CD4-positive, alpha-beta T cell (primary cell): ENCODE measurements at regions not wholly inside any gene's neighbourhood (a gene's known extent, or its start where the extent isn't known, plus 50 kb on each side); places are given as distances from the start of the nearest gene placed in this dataset.

Experiments used
- ATAC-seq: fragments of 200-7000 bp; cut with Tn5 transposase; one replicate; pipeline ENCODE4 v1.10.0; 2022; ENCODE audit warnings: mild to moderate bottlenecking; ENCODE audit not compliant: poor library complexity
- CTCF ChIA-PET: fragments of 350-600 bp; sonication (Branson Sonifier 250); formaldehyde crosslinking; loops from one replicate; lab custom pipeline; 2021; ENCODE audit warnings: antibody characterized with exemption, inconsistent platforms; lab: Charles Lee
- POLR2A ChIA-PET: fragments of 350-600 bp; sonication (Branson Sonifier 250); formaldehyde crosslinking; loops from one replicate; lab custom pipeline; 2021; ENCODE audit warnings: antibody characterized with exemption, inconsistent platforms; lab: Charles Lee
- DNase-seq, 14 experiments: peaks; one replicate each; pipeline ENCODE4 v3.0.0-alpha.2; 2013 to 2020; ENCODE audit warnings: mixed read lengths in 2 of 14
- H3K27ac ChIP-seq, 2 donors: one replicate each; pipeline versions ENCODE4 v1.5.1 to v1.7.0; 2013; ENCODE audit warnings: low read length in 2 of 2, low read depth in 1 of 2, mild to moderate bottlenecking in 1 of 2
- H3K27me3 ChIP-seq, 2 experiments: 1 replicate in 1 of 2; 2 replicates in 1 of 2; pipeline versions ENCODE4 v1.6.1 to v1.7.0; 2013; ENCODE audit warnings: low read length in 2 of 2, control low read depth in 1 of 2, mild to moderate bottlenecking in 1 of 2, moderate library complexity in 1 of 2; ENCODE audit not compliant: insufficient read depth in 2 of 2, control insufficient read depth in 1 of 2
- H3K36me3 ChIP-seq: one replicate; pipeline ENCODE4 v1.6.1; 2013; ENCODE audit warnings: low read length, control low read depth; ENCODE audit not compliant: insufficient read depth
- H3K4me1 ChIP-seq: one replicate; pipeline ENCODE4 v1.6.1; 2013; ENCODE audit warnings: low read length, control low read depth; ENCODE audit not compliant: insufficient read depth
- H3K4me3 ChIP-seq: one replicate; pipeline ENCODE4 v1.5.1; 2013; ENCODE audit warnings: mild to moderate bottlenecking, low read length, moderate library complexity
- H3K9me3 ChIP-seq, 2 experiments: 1 replicate in 1 of 2; 2 replicates in 1 of 2; pipeline versions ENCODE4 v1.6.1 to v1.7.0; 2013; ENCODE audit warnings: low read length in 2 of 2, mild to moderate bottlenecking in 2 of 2, control low read depth in 1 of 2, moderate library complexity in 1 of 2; ENCODE audit not compliant: control insufficient read depth in 1 of 2, insufficient read depth in 1 of 2
- H3K27ac Mint-ChIP-seq: one replicate; pipeline ENCODE4 v1.8.0; 2020; ENCODE audit warnings: mixed read lengths
- H3K27me3 Mint-ChIP-seq: one replicate; pipeline ENCODE4 v1.8.0; 2021; ENCODE audit warnings: mixed read lengths
- H3K36me3 Mint-ChIP-seq: one replicate; pipeline ENCODE4 v1.8.0; 2021; ENCODE audit warnings: low read depth, mixed read lengths
- H3K4me1 Mint-ChIP-seq: one replicate; pipeline ENCODE4 v1.8.0; 2021; ENCODE audit warnings: low read depth, mixed read lengths
- H3K4me3 Mint-ChIP-seq: one replicate; pipeline ENCODE4 v1.8.0; 2020; ENCODE audit warnings: mild to moderate bottlenecking, mixed read lengths
- H3K9me3 Mint-ChIP-seq: one replicate; pipeline ENCODE4 v1.8.0; 2020; ENCODE audit warnings: mixed read lengths
- intact Hi-C, 2 experiments: fragments of 100-400 bp; cut with DNase I in 1 of 2; cut with micrococcal nuclease in 1 of 2; formaldehyde crosslinking; loops; one replicate each; pipeline versions ENCODE4 v1.15.1 to v1.9.0; 2023 to 2025; cut with DNase I, micrococcal nuclease
- TF ChIP-seq, protein P1 (sequence below): fragments of 200-600 bp; IDR thresholded peaks from one replicate; pipeline ENCODE4 v1.8.0; 2022; ENCODE audit warnings: antibody characterized with exemption, mild to moderate bottlenecking

DNA sequence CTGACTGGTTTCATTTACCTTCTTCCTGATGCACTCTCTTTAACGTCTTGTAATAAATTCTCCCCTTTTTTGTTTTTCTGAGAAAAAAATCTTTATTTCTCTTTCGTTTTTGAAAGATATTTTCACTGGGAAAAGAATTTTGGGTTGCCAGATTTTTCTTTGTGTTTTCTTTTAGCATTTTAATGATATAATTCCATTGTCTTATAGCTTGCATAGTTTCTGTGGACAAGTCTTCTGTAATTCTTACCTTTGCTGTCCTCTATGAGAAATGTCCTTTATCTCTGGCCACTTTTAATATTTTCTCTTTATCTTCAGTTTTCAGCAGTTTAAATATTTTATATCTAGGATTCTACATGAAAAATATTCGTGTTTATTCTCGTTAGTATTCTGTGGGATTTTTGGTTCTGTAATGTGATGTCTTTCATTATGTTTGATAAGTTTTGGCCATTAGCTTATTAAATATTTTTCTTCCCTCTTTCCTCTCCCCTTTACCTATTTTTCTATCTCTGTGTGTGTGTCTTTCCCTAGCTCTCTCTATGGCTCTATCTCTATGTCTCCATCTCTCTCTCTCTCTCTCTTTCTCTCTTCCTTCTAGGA is 236.5 kb downstream of the C16orf95 start:
- ATAC-seq = no peak
- H3K36me3 Mint-ChIP-seq = no peaks in the 10 kb centered on the region
- no peaks in the 10 kb centered on the region for H3K36me3 ChIP-seq
- no peak overlapping the region for H3K27ac ChIP-seq
- intact Hi-C loops = no loop called here
- ChIA-PET POLR2A (no interaction called here), CTCF (no interaction called here)
- H3K27ac Mint-ChIP-seq = no peak overlapping the region
- peaks cover 22% of the 10 kb centered on the region for H3K9me3 Mint-ChIP-seq
- H3K9me3 ChIP-seq = peaks cover 14 to 16% of the 10 kb centered on the region in 2 experiments
- H3K4me3 Mint-ChIP-seq = no peak overlapping the region
- no peak overlapping the region for H3K4me3 ChIP-seq
- H3K27me3 ChIP-seq = no peaks in the 10 kb centered on the region
- TF ChIP-seq, protein P1, sequence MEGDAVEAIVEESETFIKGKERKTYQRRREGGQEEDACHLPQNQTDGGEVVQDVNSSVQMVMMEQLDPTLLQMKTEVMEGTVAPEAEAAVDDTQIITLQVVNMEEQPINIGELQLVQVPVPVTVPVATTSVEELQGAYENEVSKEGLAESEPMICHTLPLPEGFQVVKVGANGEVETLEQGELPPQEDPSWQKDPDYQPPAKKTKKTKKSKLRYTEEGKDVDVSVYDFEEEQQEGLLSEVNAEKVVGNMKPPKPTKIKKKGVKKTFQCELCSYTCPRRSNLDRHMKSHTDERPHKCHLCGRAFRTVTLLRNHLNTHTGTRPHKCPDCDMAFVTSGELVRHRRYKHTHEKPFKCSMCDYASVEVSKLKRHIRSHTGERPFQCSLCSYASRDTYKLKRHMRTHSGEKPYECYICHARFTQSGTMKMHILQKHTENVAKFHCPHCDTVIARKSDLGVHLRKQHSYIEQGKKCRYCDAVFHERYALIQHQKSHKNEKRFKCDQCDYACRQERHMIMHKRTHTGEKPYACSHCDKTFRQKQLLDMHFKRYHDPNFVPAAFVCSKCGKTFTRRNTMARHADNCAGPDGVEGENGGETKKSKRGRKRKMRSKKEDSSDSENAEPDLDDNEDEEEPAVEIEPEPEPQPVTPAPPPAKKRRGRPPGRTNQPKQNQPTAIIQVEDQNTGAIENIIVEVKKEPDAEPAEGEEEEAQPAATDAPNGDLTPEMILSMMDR = no peak
- H3K27me3 Mint-ChIP-seq = peaks cover 8% of the 10 kb centered on the region
- DNase-seq = no peak
- no peaks in the 10 kb centered on the region for H3K4me1 ChIP-seq
- H3K4me1 Mint-ChIP-seq = no peaks in the 10 kb centered on the region

DNA sequence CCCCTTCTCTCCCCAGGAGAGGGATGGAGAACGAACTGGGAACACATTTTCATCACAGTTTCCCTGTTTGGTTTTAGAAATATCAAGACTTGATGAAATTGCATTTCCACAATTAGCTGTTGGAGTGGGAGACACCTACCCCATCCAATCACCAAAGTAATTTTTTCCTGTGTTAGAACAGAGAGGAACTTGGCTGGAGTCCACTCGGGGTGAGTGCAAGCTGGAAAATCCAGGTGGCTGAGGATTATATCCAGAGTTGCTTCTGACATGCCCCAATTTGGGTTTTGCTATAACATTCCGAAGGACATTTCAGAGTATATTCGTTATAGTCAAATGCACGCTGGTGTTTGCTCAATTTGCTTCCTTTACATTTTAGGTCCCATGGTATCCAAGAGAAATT is 231.8 kb downstream of the C16orf95 start:
- H3K27me3 Mint-ChIP-seq = no peaks in the 10 kb centered on the region
- H3K9me3 Mint-ChIP-seq = peaks cover 14% of the 10 kb centered on the region
- intact Hi-C loops = no loop called here
- H3K27ac Mint-ChIP-seq = no peak overlapping the region
- ATAC-seq (no peak), DNase-seq (no peak)
- Histone ChIP-seq H3K4me3 (no peak overlapping the region), H3K27ac (no peak overlapping the region), H3K9me3 (peaks cover 6 to 11% of the 10 kb centered on the region in 2 experiments), H3K36me3 (no peaks in the 10 kb centered on the region), H3K4me1 (no peaks in the 10 kb centered on the region), H3K27me3 (no peaks in the 10 kb centered on the region)
- H3K36me3 Mint-ChIP-seq = no peaks in the 10 kb centered on the region
- TF ChIP-seq, protein P1 = no peak
- POLR2A ChIA-PET = no interaction called here
- H3K4me3 Mint-ChIP-seq = no peak overlapping the region
- H3K4me1 Mint-ChIP-seq = no peaks in the 10 kb centered on the region
- CTCF ChIA-PET = no interaction called here

DNA sequence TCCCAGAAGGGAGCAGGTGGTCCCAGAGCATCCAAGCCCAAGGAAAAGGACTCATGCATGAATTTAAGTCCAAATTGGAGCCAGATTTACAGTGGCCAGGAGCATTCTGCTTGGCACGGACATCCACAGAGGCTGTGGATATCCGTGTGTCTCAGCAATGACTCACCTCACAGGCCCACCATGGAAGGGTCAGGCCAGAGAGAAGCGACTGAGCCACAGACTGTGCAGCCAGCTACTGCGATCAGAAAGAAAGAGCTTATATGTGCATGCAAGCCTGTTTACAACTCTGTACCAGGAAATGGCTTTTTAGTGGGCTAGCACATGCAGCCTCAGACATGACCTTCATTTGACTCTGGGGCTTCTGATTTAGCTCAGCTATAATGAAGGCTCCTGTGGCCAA is 231.0 kb downstream of the C16orf95 start:
- Mint-ChIP-seq H3K27me3 (no peaks in the 10 kb centered on the region), H3K4me3 (no peak overlapping the region), H3K4me1 (no peaks in the 10 kb centered on the region), H3K27ac (no peak overlapping the region), H3K36me3 (no peaks in the 10 kb centered on the region), H3K9me3 (peaks cover 11% of the 10 kb centered on the region)
- H3K9me3 ChIP-seq = peaks cover 3 to 5% of the 10 kb centered on the region in 2 experiments
- H3K4me3 ChIP-seq = no peak overlapping the region
- ATAC-seq = no peak
- no peak overlapping the region for H3K27ac ChIP-seq
- H3K27me3 ChIP-seq = no peaks in the 10 kb centered on the region
- CTCF ChIA-PET = no interaction called here
- POLR2A ChIA-PET = no interaction called here
- TF ChIP-seq, protein P1 = no peak
- DNase-seq = no peak
- intact Hi-C loops = no loop called here
- no peaks in the 10 kb centered on the region for H3K4me1 ChIP-seq
- no peaks in the 10 kb centered on the region for H3K36me3 ChIP-seq
